ENCODE measurements at regions not wholly inside any gene's neighbourhood (a gene's known extent, or its start where the extent isn't known, plus 50 kb on each side); places are given as distances from the start of the nearest gene placed in this dataset.

GRCh38 chr14:56002342-56002741 lies 115.9 kb upstream of the PELI2 start:
- TF ChIP-seq POLR2A (IDR thresholded peaks at IDR 0.05; ENCODE audit: low read depth, low read length) (no peak), TAF1 (IDR thresholded peaks at IDR 0.05; ENCODE audit: borderline replicate concordance, low read depth, low read length) (no peak), POLR2AphosphoS5 (IDR thresholded peaks at IDR 0.05; ENCODE audit: low read depth, low read length) (no peak)
